DMS153 (cell line): ENCODE measurements at regions not wholly inside any gene's neighbourhood (a gene's known extent, or its start where the extent isn't known, plus 50 kb on each side); places are given as distances from the start of the nearest gene placed in this dataset.

Source experiments
- DNase-seq: peaks from one replicate; lab custom pipeline; 2025; lab: John Stamatoyannopoulos, UW

DNA sequence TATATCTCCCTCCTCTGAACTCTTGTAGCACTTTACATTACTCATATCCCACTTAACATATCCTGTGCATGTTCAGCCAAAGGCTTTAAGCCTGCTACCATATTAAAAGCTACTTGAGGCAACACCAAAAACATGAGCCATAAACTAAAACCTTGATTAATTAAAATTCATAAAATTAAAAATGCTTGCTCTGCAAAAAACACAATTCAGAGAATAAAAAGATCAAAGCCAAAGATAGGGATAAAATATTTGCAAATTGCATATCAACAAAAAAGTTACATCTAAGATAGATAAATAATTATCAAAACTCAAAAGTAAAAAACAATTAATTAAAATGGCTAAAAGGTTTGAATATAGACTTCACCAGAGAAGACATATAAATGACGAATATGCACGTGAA, 495.4 kb upstream of the PIK3C3 start:
- DNase-seq: no peak

DNA sequence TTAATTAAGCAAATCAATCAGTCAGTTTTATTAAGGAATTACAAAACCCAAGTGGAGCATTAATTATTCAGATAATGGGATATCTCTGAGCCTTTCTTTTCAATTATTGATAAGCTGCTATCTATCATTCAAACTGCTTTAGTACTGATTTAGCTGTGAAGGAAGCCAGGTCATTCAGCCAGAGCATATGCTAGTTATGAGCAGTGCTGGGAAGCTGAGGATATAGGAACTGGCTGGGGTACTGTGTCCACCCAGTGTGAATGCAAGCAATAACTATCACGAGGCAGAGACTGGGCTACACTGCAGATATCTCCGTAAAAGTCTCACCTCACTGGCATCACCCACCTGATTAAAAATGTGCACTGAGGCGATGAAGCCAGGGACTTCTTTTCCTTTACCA, 496.7 kb upstream of the PIK3C3 start:
- no peak for DNase-seq

DNA sequence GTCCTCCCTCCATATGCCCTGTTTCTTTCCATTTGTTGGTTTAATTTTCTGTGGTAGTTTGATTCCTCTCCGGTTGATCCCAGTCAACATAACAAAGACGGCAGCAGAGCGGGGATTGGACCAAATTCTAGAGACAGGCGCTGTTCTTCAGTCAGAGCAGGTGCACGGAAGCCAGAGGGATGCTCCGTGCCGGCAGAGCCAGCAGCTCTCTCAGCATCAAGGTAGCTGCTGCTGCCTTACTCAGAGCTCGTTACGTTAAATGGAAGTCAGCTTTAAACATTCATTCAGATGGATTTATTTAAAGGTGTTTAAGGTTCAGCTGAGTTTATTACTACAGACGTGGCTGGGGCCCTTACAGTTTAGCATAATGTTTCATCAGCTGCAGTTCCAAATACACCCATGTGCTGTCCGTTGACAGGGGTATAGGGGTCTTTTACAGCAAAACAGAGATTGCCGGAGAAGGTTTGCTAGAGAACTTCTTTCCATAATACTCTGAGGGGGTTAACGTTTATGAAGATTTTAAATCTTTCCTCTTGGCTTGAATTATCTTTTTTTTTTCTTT, 497.2 kb upstream of the PIK3C3 start:
- no peak for DNase-seq

DNA sequence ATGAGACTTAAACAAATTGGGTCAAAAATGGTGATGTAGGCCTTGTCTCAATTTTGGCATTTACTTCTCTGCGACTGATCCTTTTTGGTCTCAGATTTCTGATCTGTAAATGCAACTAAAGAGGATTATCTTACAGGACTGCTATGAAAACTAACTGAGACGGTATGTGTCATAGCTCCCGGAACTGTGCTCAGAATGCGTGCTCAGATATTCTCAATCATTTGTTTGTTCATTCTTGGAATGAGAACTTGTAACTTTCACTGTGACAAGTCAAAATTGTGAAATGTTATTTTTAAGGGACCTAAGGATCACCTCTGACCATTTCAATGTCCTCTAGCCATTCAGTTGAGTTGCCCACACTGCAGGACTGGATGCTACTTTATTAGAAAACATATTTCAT, 498.2 kb upstream of the PIK3C3 start:
- no peak for DNase-seq

DNA sequence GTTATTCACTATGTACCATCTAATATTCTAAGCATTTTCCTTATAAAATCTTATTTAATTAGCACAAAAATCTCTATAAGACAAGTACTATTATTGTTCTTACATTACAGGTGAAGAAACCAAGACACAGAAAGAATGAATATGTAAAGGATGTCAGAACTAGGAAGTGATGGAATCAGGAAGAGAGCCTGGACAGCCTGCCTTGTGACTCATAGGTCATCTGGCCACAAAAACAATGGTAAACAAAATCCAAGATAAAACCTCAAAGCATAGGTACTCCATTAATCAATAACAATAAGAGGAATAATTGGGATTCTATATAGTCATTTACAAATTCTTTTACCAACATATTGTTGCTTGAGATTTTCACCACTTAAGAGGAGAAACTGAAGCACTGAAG, 505.4 kb upstream of the PIK3C3 start:
- no peak for DNase-seq

DNA sequence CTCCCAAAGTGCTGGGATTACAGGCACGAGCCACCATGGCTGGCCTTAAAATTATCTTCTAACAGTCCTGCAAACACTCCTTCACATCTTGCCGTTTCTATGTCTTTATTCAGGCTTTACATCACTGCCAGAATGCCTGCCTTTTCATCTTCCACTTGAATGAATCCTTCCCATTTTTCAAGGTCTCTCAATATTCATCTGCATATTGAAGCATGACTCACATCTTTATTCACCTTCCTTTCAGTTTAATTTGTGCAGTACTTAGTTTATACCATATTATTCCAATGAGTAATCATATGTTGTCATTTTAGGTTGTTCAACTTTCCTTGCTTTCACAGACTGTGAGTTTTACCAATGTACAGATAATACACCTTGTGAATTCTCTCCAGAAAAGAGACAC, 510.1 kb upstream of the PIK3C3 start:
- DNase-seq: no peak

DNA sequence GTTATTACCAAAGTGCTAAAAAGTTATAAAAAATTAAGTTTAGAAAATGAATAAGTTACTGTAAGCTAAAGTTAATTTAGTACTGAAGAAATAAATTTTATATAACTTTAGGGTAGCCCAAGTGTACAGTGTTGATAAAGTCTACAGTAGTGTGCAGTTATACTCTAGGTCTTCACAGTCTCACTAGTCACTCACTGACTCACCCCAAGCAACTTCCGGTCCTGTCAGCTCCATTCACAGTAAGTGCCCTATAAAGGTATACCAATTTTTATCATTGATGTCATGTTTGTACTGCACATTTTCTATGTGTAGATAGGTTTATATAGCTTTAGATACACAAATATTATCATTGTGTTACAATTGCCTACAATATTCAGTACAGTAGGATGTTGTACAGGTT, 518.3 kb upstream of the PIK3C3 start:
- DNase-seq: no peak

DNA sequence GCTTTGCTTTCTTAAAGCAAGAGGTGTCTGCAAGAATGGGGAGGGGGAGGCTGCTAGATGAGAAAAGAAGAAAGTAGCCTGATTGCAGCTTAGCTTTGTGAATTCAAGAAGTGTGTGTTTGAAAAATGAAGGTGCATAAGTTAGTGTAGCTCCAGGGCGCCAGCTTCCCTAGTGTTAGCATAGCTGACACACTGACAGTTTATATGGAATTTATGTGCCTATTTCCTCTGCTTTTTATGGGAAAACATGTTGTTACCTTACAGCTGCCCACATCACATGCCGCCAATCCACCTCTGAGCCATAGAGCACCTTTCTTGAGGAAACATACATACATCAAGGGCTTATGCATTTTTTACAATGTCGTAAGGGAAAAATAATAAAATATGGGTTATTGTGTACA, 536.4 kb upstream of the PIK3C3 start:
- no peak for DNase-seq

DNA sequence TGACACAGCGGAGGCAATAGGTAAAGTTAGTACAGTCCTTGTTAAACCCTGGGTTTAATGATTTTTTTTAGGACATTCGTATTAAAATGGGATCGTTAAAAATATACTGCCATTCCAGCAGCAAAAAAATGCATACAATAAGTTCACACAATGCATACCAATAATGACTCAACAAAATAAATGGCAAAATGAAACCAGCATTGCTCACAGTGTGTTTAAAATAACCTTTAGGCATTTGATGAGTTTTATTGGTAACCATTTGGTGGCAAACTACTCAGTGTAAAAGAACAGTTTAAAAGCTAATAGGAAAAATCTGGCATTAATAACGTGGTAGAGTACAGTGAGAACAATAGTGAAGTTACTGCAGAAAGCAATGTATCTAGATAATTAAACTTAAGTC, 539.0 kb upstream of the PIK3C3 start:
- no peak for DNase-seq

DNA sequence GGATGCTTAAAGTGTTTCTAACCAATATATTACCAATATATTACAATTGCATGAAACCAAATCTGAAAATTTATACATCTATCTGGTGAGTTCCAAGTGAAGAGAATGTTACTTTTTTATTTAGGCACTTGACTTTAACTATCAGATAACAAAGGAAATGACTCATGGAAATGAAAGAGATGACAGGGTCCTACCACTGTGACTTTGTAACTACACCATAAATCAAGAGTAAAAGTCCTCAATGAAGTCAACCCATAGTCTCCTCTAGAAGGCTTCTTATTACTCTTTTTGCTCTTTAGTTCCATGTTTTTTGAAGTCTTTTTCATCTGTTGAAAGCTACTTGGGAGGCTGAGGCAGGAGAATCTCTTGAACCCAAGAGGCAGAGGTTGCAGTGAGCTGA, 545.0 kb upstream of the PIK3C3 start:
- DNase-seq: no peak

DNA sequence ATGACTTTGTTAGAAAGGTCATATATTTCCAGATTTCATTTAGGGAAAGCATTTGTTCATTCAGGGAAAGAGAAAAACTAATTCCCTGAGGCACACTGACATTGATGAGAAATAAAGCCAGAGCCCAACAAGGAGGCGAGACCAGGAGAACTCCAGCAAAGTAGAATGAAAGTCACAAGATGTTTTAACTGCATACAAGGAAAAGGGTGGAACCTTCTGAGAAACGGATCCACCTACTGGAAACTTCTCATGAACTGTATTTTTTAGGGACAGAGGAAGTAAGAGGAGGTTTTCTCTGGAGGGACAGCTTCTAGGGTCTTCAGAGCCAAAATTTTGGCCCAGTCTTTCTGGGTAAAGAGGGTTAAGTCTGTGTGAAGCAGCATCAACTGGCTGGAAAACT, 548.2 kb upstream of the PIK3C3 start:
- DNase-seq: no peak

DNA sequence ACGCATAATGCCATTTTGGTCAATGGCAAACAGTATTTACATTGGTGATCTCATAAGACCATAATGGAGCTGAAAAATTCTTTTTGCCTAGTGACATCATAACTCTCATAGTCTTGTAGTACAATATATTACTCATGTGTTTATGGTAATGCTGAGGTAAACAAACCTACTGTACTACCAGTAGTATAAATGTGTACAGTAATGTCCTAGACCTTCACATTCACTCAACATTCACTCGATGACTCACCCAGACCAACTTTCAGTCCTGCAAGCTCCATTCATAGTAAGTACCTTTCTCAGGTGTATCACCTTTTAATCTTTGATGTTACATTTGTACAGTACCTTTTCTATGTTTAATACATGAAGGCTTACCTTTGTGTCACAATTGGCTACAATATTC, 558.2 kb upstream of the PIK3C3 start:
- no peak for DNase-seq

DNA sequence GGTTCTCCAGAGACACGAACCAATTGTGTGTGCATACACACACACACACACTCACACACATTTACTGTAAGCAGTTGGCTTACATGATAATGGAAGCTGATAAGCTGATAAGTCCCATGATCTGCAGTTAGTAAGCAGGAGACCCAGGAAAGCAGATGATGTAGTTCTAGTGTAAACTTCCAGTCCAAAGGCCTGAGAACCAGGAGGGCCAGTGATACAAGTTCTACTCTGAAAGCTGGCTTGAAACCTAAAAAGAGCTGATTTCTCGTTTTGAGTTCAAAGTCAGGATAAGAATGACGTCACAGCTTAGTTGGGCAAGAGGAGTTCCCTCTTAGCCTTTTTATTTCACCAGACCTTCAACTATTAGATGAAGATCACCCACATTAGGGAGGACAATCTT, 558.8 kb upstream of the PIK3C3 start:
- no peak for DNase-seq

DNA sequence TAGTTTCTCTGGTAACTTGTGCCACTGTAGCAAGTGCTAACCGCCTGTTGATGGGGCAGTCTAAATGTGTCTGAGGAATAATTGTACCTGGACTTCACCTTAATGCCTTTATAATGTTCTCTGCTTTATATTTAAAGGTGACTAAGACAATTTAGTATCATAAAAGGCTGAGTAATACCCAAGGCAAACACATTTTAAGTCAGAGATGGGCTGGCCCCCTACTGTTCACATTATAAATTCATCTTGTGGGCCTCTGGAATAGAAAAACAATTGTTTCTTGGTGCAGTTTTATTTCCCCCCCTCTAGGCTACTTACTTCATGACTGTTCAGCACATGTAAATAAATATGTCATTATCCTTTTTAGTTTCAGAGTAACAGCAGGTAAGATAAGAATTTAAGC, 559.3 kb upstream of the PIK3C3 start:
- DNase-seq: peak; percentile 11

DNA sequence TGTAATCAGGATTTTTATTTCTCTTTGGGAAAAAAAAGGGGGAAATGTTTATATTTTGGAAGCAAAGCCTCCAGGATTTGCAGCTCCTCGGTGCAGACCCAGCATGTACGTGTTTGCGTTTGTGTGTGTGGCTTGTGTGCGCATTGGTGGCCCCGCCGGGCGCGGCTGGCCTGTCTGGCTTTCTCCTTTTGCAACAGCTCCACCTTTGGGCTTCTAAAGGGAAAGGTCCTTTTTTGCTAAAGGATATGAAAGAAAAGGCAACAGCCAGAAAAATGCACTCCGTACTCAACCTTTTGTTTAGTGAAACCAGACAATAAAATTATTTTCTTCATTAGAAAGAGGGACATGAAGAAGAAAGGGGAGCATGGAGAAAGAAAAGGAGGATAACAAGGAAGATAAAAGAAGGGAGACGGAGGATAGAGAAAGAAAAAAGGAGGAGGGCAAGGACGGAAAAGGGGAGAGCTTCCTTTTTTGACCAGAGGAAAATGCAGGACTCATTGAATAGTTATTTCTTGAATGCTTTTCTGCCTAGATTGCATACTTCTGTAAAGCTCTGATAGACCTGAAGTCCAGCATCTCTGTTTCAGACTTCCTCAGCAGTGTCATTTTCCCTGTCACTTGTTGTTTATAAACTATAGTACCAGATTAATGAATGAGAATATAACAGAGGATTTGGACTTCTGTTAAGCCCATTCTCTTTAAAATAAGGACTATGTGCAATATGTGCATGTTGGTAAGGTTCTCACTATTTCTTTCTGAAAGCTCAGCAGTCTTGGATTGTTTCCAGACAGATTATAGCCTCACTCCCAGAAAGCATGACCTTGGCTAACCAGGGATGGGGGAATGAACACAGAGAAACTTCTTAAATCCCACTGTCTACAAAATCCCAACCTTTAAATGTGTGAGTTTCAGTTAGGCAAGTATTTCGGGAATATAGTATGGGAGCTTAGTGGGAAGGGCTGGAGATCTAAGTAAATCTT, 563.1 kb upstream of the PIK3C3 start:
- DNase-seq: peak; percentile 73

DNA sequence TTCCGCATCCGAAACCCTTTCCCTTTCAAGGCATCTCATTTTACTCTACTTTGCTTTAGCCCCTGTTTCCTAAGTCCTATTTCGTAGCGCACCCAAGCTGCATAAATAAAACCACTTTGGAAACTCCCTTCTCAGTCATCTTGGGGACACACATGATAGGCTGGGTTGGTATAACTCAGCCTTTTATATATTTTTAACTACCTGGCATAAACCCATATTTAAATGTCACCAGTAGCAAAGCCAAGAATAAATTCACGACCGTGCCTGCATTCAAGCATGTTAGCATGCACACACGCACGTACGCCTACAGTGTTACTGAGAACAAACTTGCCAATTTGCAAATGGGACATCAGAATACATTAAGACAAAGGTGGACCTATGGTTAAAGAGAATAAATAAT, 564.7 kb upstream of the PIK3C3 start:
- no peak for DNase-seq

DNA sequence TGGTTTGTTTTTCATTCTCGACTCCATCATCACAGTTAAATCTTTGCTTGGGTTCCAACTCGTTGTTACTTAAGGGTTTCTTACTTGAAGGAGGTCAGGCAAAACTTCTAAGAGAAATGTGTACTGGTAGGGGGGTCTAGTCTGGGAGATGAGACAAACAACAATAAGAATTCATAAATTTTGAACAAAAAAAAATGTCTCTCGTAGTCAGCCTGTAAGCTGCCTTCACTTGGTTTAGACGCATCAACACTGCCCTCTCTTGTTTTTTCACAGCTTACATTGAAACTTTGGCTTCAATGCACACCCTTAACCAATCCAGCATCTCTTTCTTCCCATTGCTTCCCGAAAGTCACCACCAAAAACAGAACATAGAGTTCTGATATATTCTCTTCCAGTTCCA, 576.4 kb upstream of the PIK3C3 start:
- no peak for DNase-seq

DNA sequence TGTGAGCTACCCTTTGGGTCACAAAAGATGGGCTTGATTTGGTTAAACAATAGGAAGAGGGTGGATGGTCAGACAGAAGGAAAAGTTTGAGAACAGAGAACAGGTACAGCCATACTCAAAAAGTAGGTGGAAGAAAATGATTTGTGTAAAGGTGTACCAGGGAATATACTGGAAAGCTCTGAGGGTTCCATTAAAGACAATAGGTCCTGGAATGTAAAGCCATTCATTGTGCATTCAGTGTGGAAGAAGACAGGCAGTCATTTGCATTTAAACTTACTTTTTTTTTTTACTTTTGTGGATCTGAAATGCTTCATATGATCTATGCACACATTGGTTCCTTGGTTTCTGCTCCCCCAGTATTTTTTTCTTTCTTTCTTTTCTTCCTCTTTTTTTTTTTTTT, 581.4 kb upstream of the PIK3C3 start:
- DNase-seq: no peak

DNA sequence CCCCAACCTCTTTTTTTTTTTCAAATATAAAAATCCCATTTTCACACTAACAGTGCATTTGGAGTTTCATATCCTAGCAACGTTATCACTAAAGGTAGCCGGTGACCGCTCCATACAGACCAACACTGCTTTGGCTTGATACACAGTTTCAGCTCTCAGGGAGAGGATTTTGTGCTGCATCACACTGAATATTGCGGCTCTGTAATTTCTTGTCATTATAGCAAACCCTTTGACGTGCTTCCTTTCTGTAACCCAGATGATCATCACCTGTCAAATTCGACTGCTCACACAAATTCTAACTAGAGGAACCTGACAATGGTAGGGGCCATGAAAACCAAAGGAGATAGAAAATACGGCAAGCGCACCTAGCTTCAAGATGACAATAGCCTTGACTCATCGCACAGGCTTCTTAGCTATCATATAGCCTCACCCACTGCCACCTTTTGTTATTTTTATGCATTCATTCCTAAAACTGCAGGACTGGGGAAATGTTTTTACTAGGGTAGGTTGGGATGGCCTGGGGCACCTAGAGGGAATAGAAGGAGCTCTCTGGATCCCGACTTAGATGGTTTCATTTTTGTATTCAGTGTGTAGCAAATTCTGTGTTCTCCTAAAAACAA, 582.9 kb upstream of the PIK3C3 start:
- DNase-seq: no peak

DNA sequence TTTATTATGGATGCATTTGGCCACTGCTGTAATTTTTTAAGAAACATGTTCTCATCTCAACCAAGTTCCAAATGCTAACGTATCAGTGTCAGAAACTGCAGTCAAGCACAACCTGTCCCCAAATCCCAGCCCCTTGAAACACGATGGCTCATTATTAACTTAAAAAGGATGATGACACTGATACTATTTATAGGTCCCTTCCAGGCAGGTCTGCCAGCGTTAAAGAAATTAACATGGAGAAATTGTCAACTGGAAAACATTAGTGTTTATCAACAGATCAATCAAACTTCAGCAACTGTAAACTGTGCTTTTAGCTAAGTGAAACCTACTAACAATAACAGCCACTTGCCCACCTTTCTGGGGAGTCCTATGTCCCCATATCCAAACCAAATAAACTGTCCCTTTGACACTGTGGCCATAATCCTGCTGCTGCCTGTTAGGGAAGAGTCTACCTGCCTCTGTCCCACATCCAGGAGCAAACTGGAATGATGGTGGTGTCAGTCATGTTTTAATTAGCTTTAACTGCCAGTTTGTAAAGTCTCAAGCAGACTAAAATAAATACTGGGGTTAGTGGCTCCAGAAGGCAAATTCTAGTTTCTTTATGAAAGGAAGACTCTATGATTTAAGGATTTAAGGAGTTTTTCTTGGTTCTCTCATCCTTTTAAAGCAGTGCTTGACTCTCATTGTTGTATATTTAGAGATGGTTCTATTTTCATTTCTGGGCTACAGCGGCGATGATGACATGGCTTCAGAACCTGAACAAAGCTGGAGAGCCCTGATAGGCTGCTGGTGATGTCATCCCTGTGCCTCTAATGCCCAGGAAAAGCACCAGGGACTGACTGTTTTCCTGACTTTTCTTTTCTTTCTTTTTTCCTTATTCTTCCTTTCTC, 583.6 kb upstream of the PIK3C3 start:
- peak; percentile 26 for DNase-seq

DNA sequence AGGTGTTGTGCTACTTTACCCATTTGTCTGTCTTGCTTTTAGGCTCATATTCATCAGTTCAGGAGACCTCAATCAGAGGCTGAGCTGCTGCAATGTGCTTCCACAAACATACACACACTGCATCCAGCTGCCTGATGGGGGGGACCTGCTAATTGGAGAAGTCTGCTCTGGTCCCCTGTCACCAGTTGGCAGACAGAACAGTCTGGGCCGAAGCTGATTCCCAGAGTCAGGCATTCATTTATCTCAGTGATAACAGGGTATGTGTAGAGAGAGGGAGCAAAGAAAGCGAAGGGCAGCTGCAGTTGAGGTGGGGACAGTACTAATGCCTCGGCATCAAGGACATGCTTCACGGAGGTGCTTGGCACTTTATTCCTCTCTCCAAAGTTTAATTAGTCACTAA, 584.3 kb upstream of the PIK3C3 start:
- no peak for DNase-seq

DNA sequence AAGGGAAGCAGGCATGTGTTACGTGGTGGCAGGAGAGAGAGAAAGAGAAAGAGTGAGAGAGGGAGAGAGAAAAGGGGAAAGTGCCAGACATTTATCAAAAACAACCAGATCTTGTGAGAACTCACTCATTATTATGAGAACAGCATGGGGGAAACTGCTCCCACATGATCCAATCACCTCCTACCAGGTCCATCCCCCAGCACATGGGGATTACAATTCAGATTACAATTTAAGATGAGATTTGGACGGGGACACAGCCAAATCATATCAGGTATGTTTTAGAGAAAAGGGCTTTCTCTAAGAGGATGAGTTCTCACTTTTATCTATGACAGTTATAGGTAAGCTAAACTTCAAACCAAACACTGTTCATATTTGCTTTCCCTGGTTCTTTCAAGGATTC, 597.3 kb upstream of the PIK3C3 start:
- DNase-seq: no peak
